ENCODE measurements at regions not wholly inside any gene's neighbourhood (a gene's known extent, or its start where the extent isn't known, plus 50 kb on each side); places are given as distances from the start of the nearest gene placed in this dataset.

DNA sequence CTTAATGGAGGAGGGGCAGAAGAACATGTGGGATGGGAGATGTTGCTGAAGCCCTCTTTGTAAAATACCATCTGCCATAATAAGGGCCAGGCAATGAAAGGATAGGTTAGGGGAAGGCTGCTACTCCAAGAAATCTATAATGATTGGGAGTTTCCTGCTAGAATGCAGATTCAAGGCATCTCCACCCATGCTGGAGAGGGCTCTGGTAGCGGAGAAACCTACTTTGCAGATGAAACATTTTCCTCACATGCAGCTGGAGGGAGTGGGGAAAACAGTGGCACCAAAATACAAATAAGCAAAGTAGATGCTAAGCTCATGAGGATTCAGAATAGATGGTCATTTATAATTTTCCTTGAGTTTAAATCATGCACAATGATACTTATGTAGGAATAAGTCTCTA is 82.3 kb upstream of the GCFC2 start:
- Histone ChIP-seq H3K9me3 (ENCODE audit: insufficient read depth, low read length) (no peaks in the 10 kb centered on the region), H3K4me1 (ENCODE audit: insufficient read depth, insufficient read length) (no peaks in the 10 kb centered on the region), H3K27me3 (ENCODE audit: insufficient read depth, insufficient read length) (no peaks in the 10 kb centered on the region), H3K9ac (ENCODE audit: insufficient read length, low read depth) (no peak overlapping the region), H3K36me3 (ENCODE audit: insufficient read depth, insufficient read length, low read length) (no peaks in the 10 kb centered on the region), H3K4me3 (ENCODE audit: insufficient read length, low read depth) (no peak overlapping the region)
- TF ChIP-seq SUZ12 (IDR thresholded peaks at IDR 0.05; ENCODE audit: extremely low read depth, insufficient read depth, insufficient read length) (no peak), ZNF274 (IDR thresholded peaks at IDR 0.05; ENCODE audit: low read depth, low read length) (no peak), YY1 (IDR thresholded peaks at IDR 0.05; ENCODE audit: insufficient read depth, insufficient read length) (no peak)
- DNase-seq (ENCODE audit: low read depth, low spot score), result no peak

DNA sequence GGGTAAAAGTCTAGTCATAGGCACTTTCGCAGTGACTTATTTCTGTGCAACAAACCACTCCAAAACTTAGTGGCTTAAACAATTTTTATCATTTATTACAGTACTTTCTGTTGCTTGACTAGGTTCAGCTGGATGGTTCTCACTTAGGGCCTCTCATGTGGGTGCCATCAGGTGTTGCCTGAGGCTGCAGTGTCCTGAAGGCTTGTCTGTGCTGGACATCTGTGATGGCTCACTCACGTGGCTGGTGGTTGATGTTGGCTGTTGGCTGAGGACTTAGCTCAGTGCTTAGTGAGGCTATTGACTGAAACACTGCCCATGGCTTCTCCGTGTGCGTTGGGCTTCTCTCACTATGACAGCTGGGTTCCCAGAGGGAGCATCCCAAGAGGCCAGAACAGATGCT is 81.4 kb upstream of the GCFC2 start:
- no peak overlapping the region for H3K9ac ChIP-seq (ENCODE audit: insufficient read length, low read depth)
- no peaks in the 10 kb centered on the region for H3K27me3 ChIP-seq (ENCODE audit: insufficient read depth, insufficient read length)
- H3K36me3 ChIP-seq (ENCODE audit: insufficient read depth, insufficient read length, low read length), result no peaks in the 10 kb centered on the region
- TF ChIP-seq SUZ12 (IDR thresholded peaks at IDR 0.05; ENCODE audit: extremely low read depth, insufficient read depth, insufficient read length) (no peak), YY1 (IDR thresholded peaks at IDR 0.05; ENCODE audit: insufficient read depth, insufficient read length) (no peak), ZNF274 (IDR thresholded peaks at IDR 0.05; ENCODE audit: low read depth, low read length) (no peak)
- no peaks in the 10 kb centered on the region for H3K4me1 ChIP-seq (ENCODE audit: insufficient read depth, insufficient read length)
- H3K4me3 ChIP-seq (ENCODE audit: insufficient read length, low read depth), result no peak overlapping the region
- no peaks in the 10 kb centered on the region for H3K9me3 ChIP-seq (ENCODE audit: insufficient read depth, low read length)
- no peak for DNase-seq (ENCODE audit: low read depth, low spot score)

DNA sequence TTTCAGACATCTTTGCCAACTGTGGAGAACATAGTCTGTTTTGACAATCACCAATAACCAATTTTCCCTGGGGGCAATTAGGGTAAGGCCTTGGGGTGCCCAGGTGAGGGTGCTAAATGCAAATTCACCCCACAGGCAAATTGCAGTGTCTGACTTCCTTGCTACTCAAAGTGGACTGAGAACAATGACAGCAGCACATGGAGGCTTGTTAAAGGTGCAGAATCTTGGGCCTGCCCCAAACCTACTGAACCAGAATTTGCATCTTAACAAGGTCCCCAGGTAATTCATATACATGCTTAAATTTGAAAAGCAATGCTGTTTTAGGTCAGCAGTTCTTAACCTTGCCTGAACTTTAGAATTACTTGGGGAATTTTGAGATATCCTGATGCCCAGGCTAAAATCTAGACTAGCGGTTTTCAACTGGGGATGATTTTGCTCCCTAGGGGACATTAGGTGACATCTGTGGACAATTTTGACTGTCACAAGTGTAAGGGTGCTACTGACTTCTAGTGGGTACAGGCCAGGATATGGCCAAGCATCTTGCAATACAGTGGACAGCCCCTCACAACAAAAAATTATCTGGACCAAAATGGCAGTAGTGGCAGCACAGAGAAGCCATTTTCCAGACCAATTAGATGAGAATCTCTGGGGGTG is 80.2 kb upstream of the GCFC2 start:
- Histone ChIP-seq H3K9me3 (ENCODE audit: insufficient read depth, low read length) (no peaks in the 10 kb centered on the region), H3K27me3 (ENCODE audit: insufficient read depth, insufficient read length) (no peaks in the 10 kb centered on the region), H3K4me1 (ENCODE audit: insufficient read depth, insufficient read length) (no peaks in the 10 kb centered on the region), H3K36me3 (ENCODE audit: insufficient read depth, insufficient read length, low read length) (no peaks in the 10 kb centered on the region), H3K4me3 (ENCODE audit: insufficient read length, low read depth) (no peak overlapping the region), H3K9ac (ENCODE audit: insufficient read length, low read depth) (no peak overlapping the region)
- DNase-seq (ENCODE audit: low read depth, low spot score), result no peak
- TF ChIP-seq SUZ12 (IDR thresholded peaks at IDR 0.05; ENCODE audit: extremely low read depth, insufficient read depth, insufficient read length), result no peak

DNA sequence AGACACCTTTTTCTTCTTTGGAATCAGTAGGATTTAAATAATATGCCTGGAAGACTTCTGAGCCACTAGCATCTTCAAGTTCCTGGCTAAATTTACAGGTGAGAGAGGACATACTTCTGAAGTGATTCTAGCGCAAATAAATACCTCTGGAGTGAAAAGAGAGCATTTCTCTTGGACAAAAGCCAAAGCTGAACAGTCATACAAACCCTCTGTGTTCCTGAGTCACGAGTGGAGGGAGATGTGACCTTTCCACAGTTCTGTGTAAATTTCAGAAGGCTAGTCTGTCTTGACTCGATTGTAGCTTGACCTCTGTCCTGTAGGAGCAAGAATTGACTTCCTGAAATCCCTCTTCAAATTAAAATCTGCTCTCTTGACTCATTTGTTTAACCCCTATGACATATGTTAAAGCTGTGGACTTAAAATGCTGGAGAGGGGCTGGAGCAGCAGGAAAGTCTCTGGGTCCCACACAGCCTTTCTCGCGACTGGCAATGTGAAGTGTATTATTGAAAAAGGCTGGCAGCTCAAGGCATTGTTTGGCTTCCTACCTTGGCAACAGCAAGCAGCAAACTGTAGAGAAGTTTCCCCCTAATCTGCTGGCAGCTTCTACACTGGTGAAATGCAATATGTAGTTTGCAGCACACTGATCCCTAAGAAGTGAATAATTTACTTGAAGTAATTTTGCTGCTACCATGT is 79.6 kb upstream of the GCFC2 start:
- Histone ChIP-seq H3K27me3 (ENCODE audit: insufficient read depth, insufficient read length) (no peaks in the 10 kb centered on the region), H3K4me3 (ENCODE audit: insufficient read length, low read depth) (no peak overlapping the region), H3K9ac (ENCODE audit: insufficient read length, low read depth) (no peak overlapping the region), H3K9me3 (ENCODE audit: insufficient read depth, low read length) (no peaks in the 10 kb centered on the region), H3K4me1 (ENCODE audit: insufficient read depth, insufficient read length) (no peaks in the 10 kb centered on the region), H3K36me3 (ENCODE audit: insufficient read depth, insufficient read length, low read length) (no peaks in the 10 kb centered on the region)
- no peak for TF ChIP-seq YY1 (IDR thresholded peaks at IDR 0.05; ENCODE audit: insufficient read depth, insufficient read length)
- TF ChIP-seq ZNF274 (IDR thresholded peaks at IDR 0.05; ENCODE audit: low read depth, low read length), result no peak
- TF ChIP-seq SUZ12 (IDR thresholded peaks at IDR 0.05; ENCODE audit: extremely low read depth, insufficient read depth, insufficient read length), result no peak
- no peak for DNase-seq (ENCODE audit: low read depth, low spot score)

DNA sequence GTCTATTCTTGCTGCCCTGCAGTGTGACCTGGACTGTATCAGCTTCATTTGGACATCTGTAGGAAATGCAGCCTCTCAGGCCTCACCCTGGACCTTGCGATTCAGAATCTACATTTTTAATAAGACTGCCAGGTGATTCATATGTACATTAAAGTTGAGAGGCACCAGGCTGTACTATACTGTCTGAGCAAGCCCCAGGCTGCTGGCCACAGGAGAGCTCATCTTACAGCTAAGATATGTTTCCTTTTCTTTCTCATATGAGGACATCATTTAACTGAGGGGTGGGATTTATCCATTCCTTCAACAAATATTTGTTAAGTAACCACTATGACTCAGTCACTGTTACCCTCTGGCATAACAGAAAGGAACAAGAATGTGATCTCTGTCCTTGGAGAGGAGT is 78.2 kb upstream of the GCFC2 start:
- no peaks in the 10 kb centered on the region for H3K9me3 ChIP-seq (ENCODE audit: insufficient read depth, low read length)
- TF ChIP-seq SUZ12 (IDR thresholded peaks at IDR 0.05; ENCODE audit: extremely low read depth, insufficient read depth, insufficient read length) (no peak), ZNF274 (IDR thresholded peaks at IDR 0.05; ENCODE audit: low read depth, low read length) (no peak), YY1 (IDR thresholded peaks at IDR 0.05; ENCODE audit: insufficient read depth, insufficient read length) (no peak)
- no peak overlapping the region for H3K9ac ChIP-seq (ENCODE audit: insufficient read length, low read depth)
- H3K4me3 ChIP-seq (ENCODE audit: insufficient read length, low read depth), result no peak overlapping the region
- no peaks in the 10 kb centered on the region for H3K36me3 ChIP-seq (ENCODE audit: insufficient read depth, insufficient read length, low read length)
- no peaks in the 10 kb centered on the region for H3K27me3 ChIP-seq (ENCODE audit: insufficient read depth, insufficient read length)
- no peak for DNase-seq (ENCODE audit: low read depth, low spot score)
- H3K4me1 ChIP-seq (ENCODE audit: insufficient read depth, insufficient read length), result no peaks in the 10 kb centered on the region

DNA sequence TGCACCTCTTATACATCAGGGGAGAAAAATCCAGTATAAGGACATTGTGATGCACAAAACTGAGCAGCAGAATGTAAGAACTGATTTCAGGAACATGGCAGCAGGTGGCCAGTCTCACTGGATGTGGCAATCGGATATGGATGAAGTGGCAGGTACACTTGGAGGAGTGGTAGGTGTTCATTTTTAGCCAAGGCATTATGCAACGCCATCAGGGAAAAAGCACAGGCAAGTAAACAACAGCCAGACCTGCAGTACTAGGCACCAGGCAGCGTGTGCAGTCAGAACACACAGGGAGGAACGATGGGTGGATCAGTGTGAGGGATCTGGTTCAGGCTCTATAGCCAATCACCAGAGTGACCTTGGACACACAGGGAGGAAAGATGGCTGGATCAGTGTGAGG is 77.4 kb upstream of the GCFC2 start:
- Histone ChIP-seq H3K4me1 (ENCODE audit: insufficient read depth, insufficient read length) (no peaks in the 10 kb centered on the region), H3K27me3 (ENCODE audit: insufficient read depth, insufficient read length) (no peaks in the 10 kb centered on the region), H3K9me3 (ENCODE audit: insufficient read depth, low read length) (no peaks in the 10 kb centered on the region), H3K9ac (ENCODE audit: insufficient read length, low read depth) (no peak overlapping the region), H3K4me3 (ENCODE audit: insufficient read length, low read depth) (no peak overlapping the region), H3K36me3 (ENCODE audit: insufficient read depth, insufficient read length, low read length) (no peaks in the 10 kb centered on the region)
- TF ChIP-seq SUZ12 (IDR thresholded peaks at IDR 0.05; ENCODE audit: extremely low read depth, insufficient read depth, insufficient read length), result no peak
- TF ChIP-seq ZNF274 (IDR thresholded peaks at IDR 0.05; ENCODE audit: low read depth, low read length), result no peak
- TF ChIP-seq YY1 (IDR thresholded peaks at IDR 0.05; ENCODE audit: insufficient read depth, insufficient read length), result no peak
- no peak for DNase-seq (ENCODE audit: low read depth, low spot score)

DNA sequence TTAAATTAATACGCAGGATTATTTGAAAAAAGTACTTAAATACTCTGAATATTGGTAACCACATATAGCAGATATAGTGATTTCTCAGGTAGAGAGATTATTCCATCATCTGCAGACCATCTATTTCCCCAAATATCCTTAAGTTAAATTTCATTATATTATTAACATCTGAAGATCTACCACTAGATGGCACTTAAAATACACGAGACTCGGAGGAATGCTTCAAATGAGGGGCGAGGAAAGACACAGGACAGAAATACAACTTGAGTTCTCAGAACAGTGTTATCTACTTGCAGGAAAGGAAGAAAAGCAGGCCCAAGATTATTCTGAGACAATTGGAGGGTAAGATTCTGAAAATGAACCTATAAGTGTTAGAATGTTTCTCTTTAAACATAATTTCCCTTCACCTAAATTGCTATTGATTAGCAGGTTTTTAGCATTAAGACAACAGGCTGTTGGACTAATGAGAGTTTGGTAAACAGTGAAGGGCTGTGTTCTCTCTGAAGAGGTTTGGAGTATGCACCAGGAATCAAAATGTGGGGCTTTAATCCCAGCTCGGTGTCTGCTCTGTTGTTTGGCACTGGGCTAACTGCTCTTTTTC is 76.9 kb upstream of the GCFC2 start:
- Histone ChIP-seq H3K36me3 (ENCODE audit: insufficient read depth, insufficient read length, low read length) (no peaks in the 10 kb centered on the region), H3K4me1 (ENCODE audit: insufficient read depth, insufficient read length) (no peaks in the 10 kb centered on the region), H3K27me3 (ENCODE audit: insufficient read depth, insufficient read length) (no peaks in the 10 kb centered on the region), H3K4me3 (ENCODE audit: insufficient read length, low read depth) (no peak overlapping the region), H3K9me3 (ENCODE audit: insufficient read depth, low read length) (no peaks in the 10 kb centered on the region), H3K9ac (ENCODE audit: insufficient read length, low read depth) (no peak overlapping the region)
- TF ChIP-seq SUZ12 (IDR thresholded peaks at IDR 0.05; ENCODE audit: extremely low read depth, insufficient read depth, insufficient read length) (no peak), YY1 (IDR thresholded peaks at IDR 0.05; ENCODE audit: insufficient read depth, insufficient read length) (no peak), ZNF274 (IDR thresholded peaks at IDR 0.05; ENCODE audit: low read depth, low read length) (no peak)
- peak; percentile 39 for DNase-seq (ENCODE audit: low read depth, low spot score)

All from NT2/D1 (cell line).